ENCODE measurements at regions not wholly inside any gene's neighbourhood (a gene's known extent, or its start where the extent isn't known, plus 50 kb on each side); places are given as distances from the start of the nearest gene placed in this dataset.

GRCh38 chr18:60469387-60470100 lies 97.0 kb upstream of the MC4R start:
- no peak for DNase-seq
- Mint-ChIP-seq H3K36me3 (ENCODE audit: low read depth) (no peaks in the 10 kb centered on the region), H3K9me3 (no peaks in the 10 kb centered on the region), H3K4me3 (no peak overlapping the region), H3K4me1 (no peaks in the 10 kb centered on the region), H3K27me3 (ENCODE audit: low read depth, poor library complexity) (peaks cover under 1% of the 10 kb centered on the region), H3K27ac (peak overlapping the region; percentile 32)
- TF ChIP-seq CTCF (IDR thresholded peaks at IDR 0.05): no peak

GRCh38 chr18:60471652-60472051 lies 99.1 kb upstream of the MC4R start:
- Mint-ChIP-seq H3K4me3 (no peak overlapping the region), H3K27ac (no peak overlapping the region), H3K27me3 (ENCODE audit: low read depth, poor library complexity) (peaks cover 3% of the 10 kb centered on the region), H3K4me1 (no peaks in the 10 kb centered on the region), H3K9me3 (no peaks in the 10 kb centered on the region), H3K36me3 (ENCODE audit: low read depth) (no peaks in the 10 kb centered on the region)
- no peak for DNase-seq
- TF ChIP-seq CTCF (IDR thresholded peaks at IDR 0.05): no peak

GRCh38 chr18:60485201-60485600 lies 112.6 kb upstream of the MC4R start:
- peaks cover 4% of the 10 kb centered on the region for H3K9me3 Mint-ChIP-seq
- H3K27me3 Mint-ChIP-seq (ENCODE audit: low read depth, poor library complexity): no peaks in the 10 kb centered on the region
- no peak for TF ChIP-seq CTCF (IDR thresholded peaks at IDR 0.05)
- H3K36me3 Mint-ChIP-seq (ENCODE audit: low read depth): no peaks in the 10 kb centered on the region
- H3K27ac Mint-ChIP-seq: no peak overlapping the region
- H3K4me1 Mint-ChIP-seq: no peaks in the 10 kb centered on the region
- no peak overlapping the region for H3K4me3 Mint-ChIP-seq
- DNase-seq: no peak

- Mint-ChIP-seq H3K4me1 (peaks cover 19% of the 10 kb centered on the region), H3K9me3 (no peaks in the 10 kb centered on the region), H3K27ac (no peak overlapping the region), H3K4me3 (no peak overlapping the region), H3K36me3 (ENCODE audit: low read depth) (no peaks in the 10 kb centered on the region), H3K27me3 (ENCODE audit: low read depth, poor library complexity) (peaks cover 8% of the 10 kb centered on the region)
- no peak for DNase-seq
- TF ChIP-seq CTCF (IDR thresholded peaks at IDR 0.05): no peak
Measured at GRCh38 chr18:60493066-60493465, 120.5 kb upstream of the MC4R start.

- H3K36me3 Mint-ChIP-seq (ENCODE audit: low read depth): no peaks in the 10 kb centered on the region
- H3K27me3 Mint-ChIP-seq (ENCODE audit: low read depth, poor library complexity): peaks cover 2% of the 10 kb centered on the region
- DNase-seq: no peak
- no peak overlapping the region for H3K4me3 Mint-ChIP-seq
- H3K27ac Mint-ChIP-seq: no peak overlapping the region
- H3K9me3 Mint-ChIP-seq: no peaks in the 10 kb centered on the region
- H3K4me1 Mint-ChIP-seq: no peaks in the 10 kb centered on the region
- TF ChIP-seq CTCF (IDR thresholded peaks at IDR 0.05): no peak
Measured at GRCh38 chr18:60499675-60500074, 127.1 kb upstream of the MC4R start.

- H3K4me1 Mint-ChIP-seq: no peaks in the 10 kb centered on the region
- no peak overlapping the region for H3K4me3 Mint-ChIP-seq
- no peak for DNase-seq
- no peaks in the 10 kb centered on the region for H3K9me3 Mint-ChIP-seq
- no peaks in the 10 kb centered on the region for H3K36me3 Mint-ChIP-seq (ENCODE audit: low read depth)
- H3K27ac Mint-ChIP-seq: no peak overlapping the region
- TF ChIP-seq CTCF (IDR thresholded peaks at IDR 0.05): no peak
- H3K27me3 Mint-ChIP-seq (ENCODE audit: low read depth, poor library complexity): peaks cover 2% of the 10 kb centered on the region
Measured at GRCh38 chr18:60500960-60501359, 128.4 kb upstream of the MC4R start.
